Uterus (tissue), 2 donors: ENCODE measurements at regions not wholly inside any gene's neighbourhood (a gene's known extent, or its start where the extent isn't known, plus 50 kb on each side); places are given as distances from the start of the nearest gene placed in this dataset.

Experiments used
- POLR2A ChIP-seq, 2 donors: fragments of 450-650 bp; IDR thresholded peaks; one replicate each; pipeline ENCODE4 v1.6.1; 2016; ENCODE audit warnings: antibody characterized with exemption in 2 of 2, mild to moderate bottlenecking in 1 of 2, moderate library complexity in 1 of 2
- TF ChIP-seq, protein P1 (sequence below), 4 experiments: fragments of 200-600 bp in 2 of 4; fragments of 450-650 bp in 2 of 4; sonication (generic) in 2 of 4; IDR thresholded peaks; one replicate each; pipeline ENCODE4 v1.5.1; 2016 to 2019; ENCODE audit warnings: antibody characterized with exemption in 4 of 4, mild to moderate bottlenecking in 2 of 4, moderate library complexity in 1 of 4

GRCh38 chr3:28973609-28974008 lies 307.3 kb upstream of the RBMS3 start:
- TF ChIP-seq, protein P1, sequence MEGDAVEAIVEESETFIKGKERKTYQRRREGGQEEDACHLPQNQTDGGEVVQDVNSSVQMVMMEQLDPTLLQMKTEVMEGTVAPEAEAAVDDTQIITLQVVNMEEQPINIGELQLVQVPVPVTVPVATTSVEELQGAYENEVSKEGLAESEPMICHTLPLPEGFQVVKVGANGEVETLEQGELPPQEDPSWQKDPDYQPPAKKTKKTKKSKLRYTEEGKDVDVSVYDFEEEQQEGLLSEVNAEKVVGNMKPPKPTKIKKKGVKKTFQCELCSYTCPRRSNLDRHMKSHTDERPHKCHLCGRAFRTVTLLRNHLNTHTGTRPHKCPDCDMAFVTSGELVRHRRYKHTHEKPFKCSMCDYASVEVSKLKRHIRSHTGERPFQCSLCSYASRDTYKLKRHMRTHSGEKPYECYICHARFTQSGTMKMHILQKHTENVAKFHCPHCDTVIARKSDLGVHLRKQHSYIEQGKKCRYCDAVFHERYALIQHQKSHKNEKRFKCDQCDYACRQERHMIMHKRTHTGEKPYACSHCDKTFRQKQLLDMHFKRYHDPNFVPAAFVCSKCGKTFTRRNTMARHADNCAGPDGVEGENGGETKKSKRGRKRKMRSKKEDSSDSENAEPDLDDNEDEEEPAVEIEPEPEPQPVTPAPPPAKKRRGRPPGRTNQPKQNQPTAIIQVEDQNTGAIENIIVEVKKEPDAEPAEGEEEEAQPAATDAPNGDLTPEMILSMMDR (IDR thresholded peaks at IDR 0.05) = no peak
- TF ChIP-seq POLR2A (IDR thresholded peaks at IDR 0.05) = no peak
